Glomerular endothelial cell (primary cell): ENCODE measurements at regions not wholly inside any gene's neighbourhood (a gene's known extent, or its start where the extent isn't known, plus 50 kb on each side); places are given as distances from the start of the nearest gene placed in this dataset.
A peak's percentile ranks its signal among the peaks of the same experiment; 100 is the strongest.
"Not testable (repeated sequence)": the region's sequence is repeated elsewhere in the genome, so short reads cannot be mapped to it uniquely, and the experiment has no call there.

Experiments used
- DNase-seq: peaks from one replicate; pipeline ENCODE4 v3.0.0-alpha.2; 2011; ENCODE audit warnings: low read depth, low spot score; ENCODE audit errors: extremely low read depth

DNA sequence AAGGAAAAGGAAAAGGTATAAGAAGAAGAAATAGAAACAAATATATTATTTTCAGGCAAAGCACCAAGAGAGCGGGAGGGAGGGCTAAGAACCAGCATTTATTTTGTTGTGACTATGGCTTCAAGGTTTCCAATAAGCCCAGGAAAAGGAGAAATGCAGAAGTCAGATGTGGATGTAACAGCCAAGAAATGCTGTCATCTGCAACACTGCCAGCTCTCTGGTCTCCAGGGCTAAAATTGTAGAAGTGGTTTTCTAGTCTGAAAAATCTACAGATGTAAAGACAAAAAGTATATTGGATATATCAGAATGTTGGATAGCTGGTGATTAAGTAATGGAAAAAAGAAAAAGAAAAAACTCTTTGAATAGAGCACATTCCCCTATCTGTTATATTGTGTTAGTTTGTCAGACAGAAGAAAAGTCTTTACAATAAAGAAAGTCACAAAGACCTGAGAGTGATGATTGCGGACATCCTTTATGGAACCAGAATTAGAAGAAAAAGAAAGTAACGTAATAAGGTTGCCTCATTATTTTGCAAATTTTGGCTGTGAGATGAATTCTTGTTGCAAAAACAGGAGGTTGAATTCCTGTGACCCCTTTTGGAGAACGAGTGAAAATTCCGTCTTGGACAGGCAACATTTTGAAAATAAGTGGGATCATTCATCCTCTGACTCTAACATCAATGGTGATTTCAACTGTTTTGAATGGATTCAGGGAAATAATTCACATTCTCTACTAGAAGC lies 938.1 kb downstream of the TTLL7 start:
- no peak for DNase-seq

DNA sequence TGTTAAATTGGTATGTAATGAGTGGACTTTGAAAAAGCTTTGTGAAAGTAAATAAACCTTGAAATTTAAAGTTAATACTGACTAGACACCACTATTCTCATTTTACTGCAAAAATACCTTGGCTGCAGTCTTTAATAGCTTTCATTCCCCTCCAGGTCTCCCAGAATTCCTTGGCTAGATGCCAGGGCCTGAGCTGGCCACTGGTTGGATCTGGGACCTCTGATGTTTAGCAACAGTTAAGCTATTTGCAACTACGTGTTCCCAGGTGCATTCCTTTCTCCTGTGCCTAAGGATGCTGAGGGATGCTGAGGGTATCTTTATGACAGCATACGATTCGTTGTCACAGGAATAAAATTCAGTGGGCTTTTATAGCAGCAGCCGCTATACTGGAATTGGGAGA lies 938.7 kb downstream of the TTLL7 start:
- no peak for DNase-seq

DNA sequence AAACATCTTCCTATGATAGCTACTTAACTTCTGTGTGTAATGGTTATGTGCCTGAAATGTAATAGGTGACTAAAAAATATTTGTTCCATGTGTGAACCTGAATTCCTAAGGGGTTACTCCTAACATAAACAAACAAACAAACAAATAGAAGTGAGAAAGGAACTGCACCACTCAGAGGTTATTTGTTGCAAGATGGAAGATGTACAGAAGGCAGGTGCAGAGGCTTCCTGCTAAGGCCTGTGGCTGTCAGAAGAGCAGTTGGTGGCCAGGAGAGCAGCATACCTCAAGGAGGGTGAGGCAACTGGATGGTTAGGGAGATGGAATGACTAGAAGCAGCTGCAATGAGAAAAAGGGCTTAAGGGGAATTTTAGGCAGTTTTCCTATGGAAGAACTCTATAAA lies 940.6 kb downstream of the TTLL7 start:
- DNase-seq, result no peak

DNA sequence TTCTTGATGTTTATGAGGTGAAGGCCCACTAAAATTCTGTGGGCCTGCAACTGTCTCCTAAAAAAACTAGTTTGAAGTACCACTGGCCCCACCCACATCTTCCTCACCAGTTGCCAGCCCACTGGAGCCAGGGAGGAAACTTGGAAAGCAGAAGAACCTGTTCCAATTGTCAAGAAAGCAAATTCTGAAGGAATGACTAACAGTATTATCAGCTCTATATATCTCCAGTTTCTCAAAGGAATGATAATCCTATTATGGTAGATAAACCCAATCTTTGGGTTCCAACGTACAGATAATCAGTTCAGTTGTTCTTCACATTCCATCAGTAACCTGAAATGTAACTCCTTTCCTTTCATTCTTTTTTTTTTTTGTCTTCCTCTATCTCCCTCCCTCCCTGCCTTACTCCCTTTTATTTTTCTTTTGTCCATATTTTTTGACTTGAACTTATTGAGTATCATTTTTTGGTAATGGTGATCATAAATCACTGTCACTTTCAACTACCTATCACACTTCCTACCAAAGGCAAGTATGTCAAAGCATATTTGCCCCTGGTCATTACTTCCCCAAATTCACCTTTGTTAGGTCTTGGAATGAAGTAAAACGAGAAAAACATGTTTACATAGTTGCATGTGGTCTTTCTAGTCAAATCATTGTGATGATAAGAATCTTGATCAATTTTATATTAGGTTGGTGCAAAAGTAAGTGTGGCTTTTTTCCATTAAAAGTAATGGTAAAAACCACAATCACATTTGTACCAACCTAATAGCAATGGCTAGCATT lies 943.4 kb downstream of the TTLL7 start:
- DNase-seq, result no peak

DNA sequence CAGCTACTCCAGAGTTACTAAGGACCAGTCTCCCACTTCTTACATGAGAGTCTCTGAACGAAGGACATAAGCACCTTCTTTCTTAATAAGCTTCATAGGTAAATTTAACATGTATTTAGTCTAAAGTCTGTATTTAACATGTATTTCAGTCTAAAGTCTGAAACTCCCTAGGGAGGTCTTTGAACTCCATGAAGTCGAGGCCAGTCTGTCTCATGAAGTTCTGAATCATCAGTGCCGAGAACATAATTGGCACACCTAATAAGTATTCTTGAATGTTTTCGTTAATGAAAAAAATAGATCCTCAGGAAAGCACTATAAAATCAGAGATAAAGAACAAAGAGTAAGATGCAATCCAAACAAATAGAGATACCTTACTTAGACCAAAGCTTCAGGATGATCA lies 945.5 kb downstream of the TTLL7 start:
- no peak for DNase-seq

DNA sequence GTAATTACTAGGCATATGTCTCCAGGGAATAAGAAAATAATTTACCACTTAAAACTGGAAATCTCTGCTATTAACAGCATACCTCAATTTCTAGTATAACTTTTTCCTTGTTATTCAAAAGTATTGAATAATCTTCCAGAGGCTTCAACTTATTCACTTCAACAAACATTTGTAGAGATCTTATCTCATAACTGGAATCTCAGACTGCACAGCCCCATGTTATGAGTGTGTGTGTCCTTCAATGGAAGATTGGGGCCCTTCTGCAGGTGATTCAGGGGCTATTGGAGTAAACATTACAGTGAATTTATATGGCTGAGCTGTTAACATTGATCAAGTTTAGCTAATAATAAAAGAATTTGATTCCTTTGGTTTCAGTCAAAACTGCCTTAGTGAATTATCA lies 946.1 kb downstream of the TTLL7 start:
- DNase-seq, result no peak

DNA sequence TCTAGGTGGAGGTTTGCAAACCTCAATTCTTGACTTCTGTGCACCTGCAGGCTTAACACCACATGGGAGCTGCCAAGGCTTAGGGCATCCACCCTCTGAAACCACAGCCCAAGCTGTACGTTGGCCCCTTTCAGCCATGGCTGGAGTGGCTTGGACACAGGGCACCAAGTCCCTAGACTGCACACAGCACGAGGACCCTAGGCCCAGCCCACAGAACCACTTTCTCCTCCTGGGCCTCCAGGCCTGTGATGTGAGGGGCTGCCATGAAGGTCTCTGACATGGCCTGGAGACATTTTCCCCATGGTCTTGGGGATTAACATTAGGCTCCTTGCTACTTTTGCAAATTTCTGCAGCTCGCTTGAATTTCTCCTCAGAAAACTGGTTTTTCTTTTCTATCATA lies 947.9 kb downstream of the TTLL7 start:
- not testable (repeated sequence) for DNase-seq

DNA sequence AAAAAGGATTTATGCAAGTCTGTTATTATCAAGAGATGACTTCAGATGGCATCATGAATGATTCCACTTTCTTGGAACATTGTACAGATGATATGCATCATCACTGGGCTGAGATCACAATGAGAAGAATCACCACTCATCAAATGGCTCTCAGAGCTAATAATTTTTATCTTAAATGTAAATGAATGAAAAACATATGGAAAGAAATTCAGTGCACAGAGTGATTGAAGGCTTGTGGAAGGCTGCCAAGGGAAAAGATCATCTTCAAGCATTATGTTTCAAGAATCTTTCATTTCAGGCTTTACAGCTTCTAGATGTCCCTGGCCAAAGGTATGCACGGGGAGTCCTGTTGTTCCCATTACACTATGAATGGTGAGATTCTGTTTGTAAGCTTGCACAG lies 955.7 kb downstream of the TTLL7 start:
- DNase-seq, result no peak

DNA sequence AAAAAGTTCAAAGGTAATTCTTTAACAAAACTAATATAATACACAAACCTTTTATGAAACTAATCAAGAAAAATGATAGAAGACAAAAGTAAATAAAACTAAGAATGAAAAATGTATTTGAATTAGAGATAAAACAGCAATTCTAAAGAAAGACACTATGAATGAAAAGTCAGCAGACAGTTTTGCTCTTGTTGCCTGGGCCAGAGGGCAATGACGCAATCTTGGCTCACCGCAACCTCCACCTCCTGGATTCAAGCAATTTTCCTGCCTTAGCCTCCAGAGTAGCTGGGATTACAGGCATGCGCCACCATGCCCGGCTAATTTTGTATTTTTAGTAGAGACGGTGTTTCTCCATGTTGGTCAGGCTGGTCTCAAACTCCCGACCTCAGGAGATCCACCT lies 959.8 kb downstream of the TTLL7 start:
- not testable (repeated sequence) for DNase-seq

DNA sequence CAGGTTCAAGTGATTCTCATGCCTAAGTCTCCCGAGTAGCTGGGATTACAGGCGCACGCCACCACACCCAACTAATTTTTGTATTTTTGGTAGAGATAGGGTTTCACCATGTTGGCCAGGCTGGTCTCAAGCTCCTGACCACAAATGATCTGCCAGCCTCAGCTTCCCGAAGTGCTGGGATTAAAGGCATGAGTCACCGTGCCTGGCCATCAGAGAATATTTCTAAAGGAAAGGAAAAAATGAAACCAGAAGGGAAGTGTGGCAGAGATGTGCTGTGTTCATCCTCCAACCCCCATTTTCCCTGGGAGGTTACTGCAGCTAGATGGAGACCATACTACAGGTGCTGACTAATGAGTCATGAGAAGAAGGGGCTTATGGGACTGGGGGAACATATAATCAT lies 964.1 kb downstream of the TTLL7 start:
- DNase-seq, result no peak

DNA sequence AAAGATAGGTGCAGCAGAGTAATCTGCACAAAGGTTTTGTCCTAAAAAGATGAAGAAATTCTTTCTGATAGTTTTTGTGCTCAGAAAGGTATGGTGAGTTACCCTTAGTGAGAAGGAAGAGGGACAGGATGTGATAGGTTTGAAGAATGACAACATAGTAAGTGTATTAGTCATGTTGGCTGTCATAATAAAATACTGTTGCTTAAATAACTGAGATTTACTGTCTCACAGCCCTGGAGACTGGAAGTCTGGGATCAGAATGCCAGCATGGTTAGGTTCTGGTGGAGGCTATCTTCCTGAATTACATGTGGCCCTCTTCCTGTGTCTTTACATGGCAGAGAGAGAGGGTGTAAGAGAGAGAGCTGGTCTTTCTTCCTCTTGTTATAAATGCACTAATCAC lies 965.2 kb downstream of the TTLL7 start:
- peak; percentile 5 for DNase-seq

DNA sequence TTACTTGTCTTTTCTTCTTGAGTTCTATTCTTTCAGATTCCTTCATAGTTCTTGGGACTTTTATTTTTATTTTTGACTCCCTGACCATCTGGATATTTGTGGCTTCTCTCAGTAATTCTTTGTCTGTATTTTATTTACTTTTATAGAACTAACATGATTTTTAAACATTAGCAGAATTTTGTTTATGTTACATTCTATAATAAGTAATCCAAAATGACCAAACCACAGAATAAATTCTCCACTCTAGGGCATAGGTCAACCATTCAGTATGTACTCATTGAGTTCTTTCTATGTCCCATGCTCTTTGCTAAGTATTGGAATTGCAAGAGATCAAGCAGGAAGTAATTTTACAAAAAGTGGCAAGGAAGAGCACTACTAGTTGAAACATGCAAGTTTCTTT lies 969.0 kb downstream of the TTLL7 start:
- DNase-seq, result no peak

DNA sequence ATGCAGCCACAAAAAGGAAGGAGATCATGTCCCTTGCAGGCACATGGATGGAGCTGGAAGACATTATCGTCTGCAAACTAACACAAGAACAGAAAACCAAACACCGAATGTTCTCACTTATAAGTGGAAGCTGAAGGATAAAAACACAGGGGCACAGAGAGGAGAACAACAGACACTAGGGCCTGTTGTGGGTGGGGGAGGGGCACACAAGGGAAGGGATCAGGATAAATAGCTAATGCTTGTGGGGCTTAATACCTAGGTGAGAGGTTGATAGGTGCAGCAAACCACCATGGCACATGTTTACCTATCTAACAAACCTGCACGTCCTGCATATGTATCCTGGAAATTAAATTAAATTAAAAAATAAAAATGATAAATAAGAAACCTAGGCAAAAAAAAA lies 969.9 kb downstream of the TTLL7 start:
- DNase-seq, result no peak

DNA sequence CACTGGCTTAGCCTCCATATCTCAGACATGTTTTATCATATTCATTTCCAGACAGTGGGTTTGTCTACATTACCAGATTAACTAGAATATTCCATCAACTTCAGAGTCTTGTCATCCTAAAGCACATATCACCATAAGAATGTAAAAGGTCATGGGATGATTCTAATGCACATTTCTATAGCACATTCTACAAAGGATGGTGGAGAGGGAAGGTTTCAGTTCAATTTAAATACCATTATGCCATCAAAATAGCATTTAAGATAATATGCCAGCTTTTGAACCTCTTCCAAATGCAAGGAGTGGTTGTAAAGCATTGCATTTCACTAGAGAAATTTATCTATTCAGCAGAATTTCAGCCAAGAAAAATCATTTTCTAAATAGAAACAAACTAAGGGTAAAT lies 970.5 kb downstream of the TTLL7 start:
- DNase-seq, result no peak

DNA sequence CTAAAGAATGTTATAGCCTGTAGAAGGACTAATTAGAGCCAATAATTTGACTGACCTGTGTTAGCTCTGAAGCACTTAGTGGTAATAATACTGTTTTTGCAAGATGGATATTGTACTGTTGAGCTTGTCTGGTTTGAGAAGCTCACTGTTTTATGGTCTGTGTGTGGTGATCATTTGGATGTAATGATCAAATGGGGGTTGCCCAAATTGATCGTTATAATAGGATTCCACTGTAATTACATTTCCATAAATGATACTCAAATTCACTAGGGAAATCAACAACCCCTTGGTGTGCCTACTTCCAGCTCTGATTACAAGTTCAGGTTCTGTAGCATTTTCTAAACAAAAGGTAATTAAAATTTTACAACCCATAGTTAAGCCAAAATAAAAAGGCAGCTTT lies 971.4 kb downstream of the TTLL7 start:
- no peak for DNase-seq

DNA sequence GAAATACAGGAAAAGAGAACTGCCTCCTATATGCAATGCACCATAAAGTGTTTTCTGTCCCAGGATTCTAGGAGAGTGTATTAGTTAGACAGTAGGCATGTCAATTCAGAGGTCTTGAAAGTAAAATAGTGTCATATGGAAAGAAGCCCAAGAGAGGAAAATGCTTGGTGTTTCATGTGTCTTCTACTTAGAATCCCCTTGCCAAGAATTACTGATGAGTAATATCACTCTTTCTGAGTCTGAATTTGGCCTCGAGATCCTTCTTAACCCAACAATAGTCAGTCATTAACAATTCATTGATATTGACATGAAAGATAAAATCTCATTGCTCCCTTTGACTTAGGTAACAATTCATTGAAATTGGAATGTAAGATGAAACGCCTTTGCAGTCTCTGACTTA lies 972.2 kb downstream of the TTLL7 start:
- DNase-seq, result no peak

DNA sequence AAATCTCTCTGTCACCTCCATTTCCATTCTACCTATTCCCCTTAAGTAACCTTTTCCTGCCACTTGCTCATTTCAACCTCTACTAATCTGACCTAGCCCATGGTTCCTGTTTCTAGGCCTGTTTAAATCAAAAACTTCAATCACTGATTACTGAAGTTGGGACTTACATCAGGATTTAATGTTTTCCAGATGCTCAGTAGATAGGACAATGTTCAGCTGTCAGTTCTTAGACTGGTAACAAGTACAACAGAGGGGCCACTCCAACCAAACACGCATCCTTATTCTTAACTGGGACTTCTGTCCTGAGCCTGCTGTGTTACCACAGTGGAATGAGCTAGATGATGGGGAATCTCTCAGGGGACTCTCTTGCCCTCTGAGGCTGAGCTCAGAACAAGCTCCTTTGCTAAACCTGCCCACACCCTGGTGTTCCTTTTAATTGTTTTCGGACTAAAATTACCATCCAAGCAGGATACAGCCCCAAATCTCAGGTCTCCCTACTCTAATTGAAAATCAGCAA lies 974.6 kb downstream of the TTLL7 start:
- DNase-seq, result no peak

DNA sequence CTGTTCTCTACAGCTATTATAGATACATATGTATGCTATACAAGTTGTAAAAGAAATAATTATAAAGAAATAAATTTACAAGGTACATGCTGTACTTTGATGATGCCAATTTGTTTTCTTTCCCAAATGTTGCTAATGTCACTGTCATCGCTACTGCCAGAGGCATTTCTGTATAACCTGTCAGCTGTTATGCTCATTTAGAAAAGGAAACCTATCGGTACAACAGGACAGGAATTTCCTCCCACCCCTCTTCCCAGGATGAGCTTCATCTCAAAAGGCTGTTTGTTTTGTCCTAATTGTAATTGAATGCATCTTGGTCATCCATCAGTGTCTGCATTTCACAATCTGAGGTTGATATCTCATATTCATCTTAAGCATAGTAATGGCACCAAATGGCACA lies 975.7 kb downstream of the TTLL7 start:
- DNase-seq, result no peak

DNA sequence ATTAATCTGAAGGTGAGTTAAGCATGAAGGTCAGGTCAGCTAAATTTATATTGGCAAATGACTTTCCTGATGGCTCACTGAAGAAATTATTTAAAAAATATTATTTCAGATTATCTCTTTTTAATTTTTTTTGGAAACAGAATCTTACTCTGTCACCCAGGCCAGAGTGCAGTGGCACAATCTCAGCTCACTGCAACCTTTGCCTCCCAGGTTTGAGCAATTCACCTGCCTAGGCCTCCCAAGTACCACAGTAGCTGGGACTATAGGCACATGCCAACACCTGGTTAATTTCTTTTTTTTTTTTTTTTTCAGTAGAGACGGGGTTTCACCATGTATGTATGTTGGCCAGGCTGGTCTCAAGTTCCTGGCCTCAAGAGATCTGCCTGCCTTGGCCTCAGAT lies 976.7 kb downstream of the TTLL7 start:
- no peak for DNase-seq

DNA sequence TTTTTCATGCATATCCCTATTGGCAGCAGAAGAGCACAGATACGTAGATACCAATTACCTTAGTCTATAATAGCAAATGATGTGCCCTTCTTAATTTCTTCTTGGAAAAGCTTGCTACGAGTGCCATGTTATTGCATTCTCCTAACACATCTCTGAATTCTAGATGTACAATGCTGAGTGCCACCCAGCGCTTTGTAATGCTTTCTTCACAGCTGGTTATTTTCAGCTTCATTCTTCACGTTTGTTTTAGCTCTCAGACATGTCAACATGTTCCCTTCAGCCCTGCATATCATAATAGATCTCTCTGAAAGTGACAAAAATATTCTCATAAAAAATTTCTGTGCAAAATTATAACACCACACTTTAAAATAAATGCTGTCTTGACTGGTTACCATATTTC lies 981.2 kb downstream of the TTLL7 start:
- DNase-seq, result no peak

DNA sequence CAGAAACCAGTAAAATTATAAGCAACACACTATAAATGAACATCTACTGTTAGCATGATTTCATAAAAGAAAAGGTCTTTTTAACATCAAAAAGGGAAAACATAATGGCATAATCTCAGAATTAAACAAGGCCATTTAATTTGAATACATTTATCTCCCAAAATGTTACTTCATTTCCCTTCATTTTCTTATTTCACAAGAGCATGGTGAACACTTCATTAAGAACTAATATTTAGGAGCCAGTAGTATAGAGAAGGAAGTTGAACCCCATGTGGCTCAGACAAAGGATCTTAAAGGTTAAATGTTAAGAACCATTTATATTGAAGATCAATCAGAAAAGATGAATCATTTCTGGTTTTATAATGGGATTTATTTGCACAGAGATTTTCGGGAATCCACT lies 981.7 kb downstream of the TTLL7 start:
- DNase-seq, result no peak

DNA sequence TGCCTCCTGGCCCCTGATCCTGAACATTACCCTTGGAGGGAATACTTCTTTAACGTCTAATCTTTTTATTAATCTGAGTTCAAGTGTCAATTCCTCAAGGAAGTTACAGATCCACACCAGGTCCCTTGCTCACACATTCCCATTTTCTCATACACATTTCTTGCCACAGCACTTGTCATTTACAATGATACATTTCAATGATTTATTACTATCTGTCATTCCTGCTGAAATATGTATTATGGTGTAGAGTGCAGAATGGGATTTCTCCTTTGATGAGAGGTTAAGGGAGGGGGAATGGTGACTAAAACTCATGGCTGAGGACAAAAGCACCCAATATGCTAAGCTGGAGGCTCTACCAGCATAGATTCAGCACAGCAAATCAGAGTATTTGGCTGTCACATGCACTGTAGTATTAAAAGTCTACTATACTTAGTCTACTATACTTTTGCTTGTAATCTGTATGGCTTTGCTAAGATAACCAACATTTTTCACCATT lies 982.5 kb downstream of the TTLL7 start:
- DNase-seq, result no peak
